IMR-90 (cell line): ENCODE measurements at regions not wholly inside any gene's neighbourhood (a gene's known extent, or its start where the extent isn't known, plus 50 kb on each side); places are given as distances from the start of the nearest gene placed in this dataset.

Source experiments
- ATAC-seq: fragments of 200-7000 bp; cut with Tn5 transposase; 2 replicates; pipeline ENCODE4 v1.9.1; 2020; ENCODE audit warnings: low read depth, mild to moderate bottlenecking, moderate library complexity
- BruUV-seq: library from RNA; stranded (reverse); fragments of 400-500 nt; replicated peaks from 2 replicates; lab custom pipeline; 2021; lab: Mats Ljungman, UMichigan
- CTCF ChIA-PET: fragments of 300-600 bp; formaldehyde crosslinking; extraction: SDS; loops from one replicate; lab custom pipeline; 2021; ENCODE audit warnings: antibody characterized with exemption; lab: Yijun Ruan, JAX
- POLR2A ChIA-PET: fragments of 300-600 bp; sonication (Branson Sonifier 250); formaldehyde crosslinking; loops from one replicate; lab custom pipeline; 2022; ENCODE audit warnings: antibody characterized with exemption; ENCODE audit not compliant: unreplicated experiment; lab: Charles Lee
- DNase-seq: peaks from one replicate; pipeline ENCODE4 v3.0.0; 2013
- H2AFZ ChIP-seq: replicated peaks from 2 replicates; pipeline ENCODE3; 2013; ENCODE audit warnings: low read length, mild to moderate bottlenecking; ENCODE audit not compliant: poor library complexity
- H2AK5ac ChIP-seq: 2 replicates; pipeline ENCODE4 v1.6.1; 2013; ENCODE audit warnings: low read depth, low read length, inconsistent platforms
- H2AK9ac ChIP-seq: replicated peaks from 2 replicates; pipeline ENCODE3; 2013; ENCODE audit warnings: mild to moderate bottlenecking, low read depth, low read length, moderate library complexity; ENCODE audit not compliant: poor library complexity
- H2BK120ac ChIP-seq: 2 replicates; pipeline ENCODE4 v1.6.1; 2013; ENCODE audit warnings: low read depth, low read length, inconsistent platforms
- H2BK15ac ChIP-seq: 3 replicates; pipeline ENCODE4 v1.6.1; 2013; ENCODE audit warnings: low read depth, low read length, inconsistent platforms
- H2BK20ac ChIP-seq: 2 replicates; pipeline ENCODE4 v1.6.1; 2013; ENCODE audit warnings: low read depth, mild to moderate bottlenecking, inconsistent platforms, low read length, moderate library complexity
- H2BK5ac ChIP-seq: 2 replicates; pipeline ENCODE4 v1.6.1; 2013; ENCODE audit warnings: mild to moderate bottlenecking, low read depth, low read length, inconsistent platforms; ENCODE audit not compliant: poor library complexity, severe bottlenecking
- H3K14ac ChIP-seq: replicated peaks from 2 replicates; pipeline ENCODE4 v1.6.1; 2013; ENCODE audit warnings: low read depth, low read length, inconsistent platforms
- H3K18ac ChIP-seq: 2 replicates; pipeline ENCODE4 v1.6.1; 2013; ENCODE audit warnings: low read depth, low read length, control low read depth
- H3K23ac ChIP-seq: 2 replicates; pipeline ENCODE4 v1.6.1; 2013; ENCODE audit warnings: low read depth, low read length, inconsistent platforms
- H3K27ac ChIP-seq: 2 replicates; pipeline ENCODE4 v1.5.1; 2013; ENCODE audit warnings: mild to moderate bottlenecking, control low read depth, low read length; ENCODE audit not compliant: insufficient read depth
- H3K27me3 ChIP-seq: 2 replicates; pipeline ENCODE4 v1.6.1; 2013; ENCODE audit warnings: low read length; ENCODE audit not compliant: control insufficient read depth, insufficient read depth
- H3K36me3 ChIP-seq: 2 replicates; pipeline ENCODE4 v1.6.1; 2013; ENCODE audit warnings: low read length, mixed read lengths; ENCODE audit not compliant: control insufficient read depth, insufficient read depth
- H3K4ac ChIP-seq: 2 replicates; pipeline ENCODE4 v1.6.1; 2013; ENCODE audit warnings: low read depth, low read length, inconsistent platforms
- H3K4me1 ChIP-seq: 2 replicates; pipeline ENCODE4 v1.6.1; 2013; ENCODE audit warnings: low read length, mixed read lengths; ENCODE audit not compliant: control insufficient read depth, insufficient read depth
- H3K4me2 ChIP-seq: 2 replicates; pipeline ENCODE4 v1.6.1; 2013; ENCODE audit warnings: low read depth, mild to moderate bottlenecking, control low read depth, low read length, moderate library complexity
- H3K4me3 ChIP-seq: 2 replicates; pipeline ENCODE4 v1.5.1; 2013; ENCODE audit warnings: low read depth, mild to moderate bottlenecking, control low read depth, low read length, moderate library complexity; ENCODE audit not compliant: insufficient read depth
- H3K56ac ChIP-seq: 2 replicates; pipeline ENCODE4 v1.6.1; 2013; ENCODE audit warnings: low read length, inconsistent platforms; ENCODE audit not compliant: insufficient read depth; ENCODE audit errors: extremely low read depth
- H3K79me1 ChIP-seq, 2 experiments: 2 replicates each; pipeline ENCODE4 v1.6.1; 2013; ENCODE audit warnings: low read length in 2 of 2, inconsistent platforms in 1 of 2, low read depth in 1 of 2
- H3K9ac ChIP-seq: 2 replicates; pipeline ENCODE4 v1.6.1; 2013; ENCODE audit warnings: low read depth, low read length, control low read depth
- H3K9me1 ChIP-seq: 2 replicates; pipeline ENCODE4 v1.6.1; 2013; ENCODE audit warnings: low read length, inconsistent platforms; ENCODE audit not compliant: insufficient read depth
- H3K9me3 ChIP-seq: 2 replicates; pipeline ENCODE4 v1.6.1; 2013; ENCODE audit warnings: low read length; ENCODE audit not compliant: control insufficient read depth, insufficient read depth
- H4K20me1 ChIP-seq: 2 replicates; pipeline ENCODE4 v1.6.1; 2013; ENCODE audit warnings: low read length, inconsistent platforms; ENCODE audit not compliant: insufficient read depth
- H4K5ac ChIP-seq: 2 replicates; pipeline ENCODE4 v1.6.1; 2013; ENCODE audit warnings: mild to moderate bottlenecking, low read depth, low read length, control low read depth
- H4K8ac ChIP-seq, 2 experiments: 2 replicates each; pipeline ENCODE4 v1.6.1; 2013; ENCODE audit warnings: low read depth in 2 of 2, low read length in 2 of 2, control low read depth in 1 of 2, inconsistent platforms in 1 of 2
- H4K91ac ChIP-seq: 2 replicates; pipeline ENCODE4 v1.6.1; 2013; ENCODE audit warnings: low read depth, low read length, inconsistent platforms; ENCODE audit not compliant: insufficient read depth
- BHLHE40 ChIP-seq: fragments of 150-350 bp; IDR thresholded peaks from 2 replicates; pipeline ENCODE4 v1.6.1; 2016; ENCODE audit warnings: mild to moderate bottlenecking, low read depth, low read length
- CEBPB ChIP-seq: IDR thresholded peaks from 2 replicates; pipeline ENCODE4 v1.6.1; 2012; ENCODE audit warnings: low read depth, low read length, improper control_type of control experiment
- MAFK ChIP-seq: IDR thresholded peaks from 2 replicates; pipeline ENCODE4 v1.6.1; 2012; ENCODE audit warnings: low read depth, low read length, improper control_type of control experiment
- MXI1 ChIP-seq: IDR thresholded peaks from 2 replicates; pipeline ENCODE4 v1.6.1; 2012; ENCODE audit warnings: low read depth, mild to moderate bottlenecking, low read length, moderate library complexity, borderline replicate concordance
- NFE2L2 ChIP-seq: fragments of 150-350 bp; IDR thresholded peaks from 2 replicates; pipeline ENCODE4 v1.6.1; 2016; ENCODE audit warnings: low read depth, mild to moderate bottlenecking, low read length
- POLR2A ChIP-seq: IDR thresholded peaks from 2 replicates; pipeline ENCODE4 v1.6.1; 2012; ENCODE audit warnings: mild to moderate bottlenecking, low read depth, low read length
- RAD21 ChIP-seq: IDR thresholded peaks from 2 replicates; pipeline ENCODE4 v1.6.1; 2012; ENCODE audit warnings: low read length, improper control_type of control experiment
- RCOR1 ChIP-seq: IDR thresholded peaks from 2 replicates; pipeline ENCODE4 v1.6.1; 2012; ENCODE audit warnings: mild to moderate bottlenecking, low read length, improper control_type of control experiment; ENCODE audit not compliant: insufficient replicate concordance
- RFX5 ChIP-seq: IDR thresholded peaks from 2 replicates; pipeline ENCODE4 v1.8.0; 2012; ENCODE audit warnings: low read depth, mild to moderate bottlenecking, low read length, moderate library complexity
- WGBS, 2 experiments: methylation state at CpG; one replicate each; pipeline versions ENCODE4 v1.1.5 to v1.1.7; 2013; ENCODE audit warnings: missing lambda C conversion rate in 2 of 2; ENCODE audit not compliant: insufficient read length in 1 of 2; ENCODE audit errors: extremely low coverage in 2 of 2; 5-methylcytosine and 5-hydroxymethylcytosine counted together
- dilution Hi-C: fragments of 300-500 bp; cut with HindIII; formaldehyde crosslinking; loops from one replicate; pipeline ENCODE4 v1.14.3; 2018; ENCODE audit warnings: low sequenced_read_pairs; ENCODE audit not compliant: unreplicated experiment
- in situ Hi-C: fragments of 300-500 bp; cut with MboI; formaldehyde crosslinking; loops from 3 replicates; pipeline ENCODE4 v1.14.3; 2019; ENCODE audit warnings: low sequenced_read_pairs, inconsistent platforms, mixed read lengths
- intact Hi-C: fragments of 100-400 bp; cut with micrococcal nuclease; formaldehyde crosslinking; loops from 2 replicates; pipeline ENCODE4 v1.10.0; 2022
- TF ChIP-seq, protein P1 (sequence below): conservative IDR thresholded peaks from 2 replicates; pipeline ENCODE4 v1.5.1; 2012; ENCODE audit warnings: mild to moderate bottlenecking, low read depth, low read length, improper control_type of control experiment
- TF ChIP-seq, protein P2 (sequence below): fragments of 150-350 bp; IDR thresholded peaks from 2 replicates; pipeline ENCODE4 v1.6.1; 2017; ENCODE audit warnings: mild to moderate bottlenecking, antibody characterized with exemption, low read length, low read depth
- TF ChIP-seq, protein P3 (sequence below): fragments of 150-350 bp; IDR thresholded peaks from 2 replicates; pipeline ENCODE4 v1.6.1; 2016; ENCODE audit warnings: low read depth, mild to moderate bottlenecking, low read length, moderate library complexity, borderline replicate concordance

DNA sequence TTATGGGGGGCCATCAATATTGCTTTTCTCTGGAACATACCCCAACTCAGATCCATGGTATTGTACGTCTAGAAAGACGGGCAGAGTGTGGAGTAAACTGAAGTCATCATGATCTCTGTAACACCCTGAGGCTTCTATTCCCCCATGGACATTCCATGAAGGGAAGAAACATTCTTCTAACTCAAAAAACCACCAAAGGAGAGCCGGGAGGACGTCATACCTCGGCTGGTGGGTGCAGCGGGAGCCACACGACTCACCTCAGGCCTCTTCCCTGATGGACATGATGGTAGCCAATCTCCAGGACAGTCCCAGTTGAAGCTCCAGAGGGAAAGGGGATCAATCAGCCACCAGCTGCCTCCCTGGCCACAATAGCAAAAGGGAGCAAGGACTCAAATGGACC lies 127.3 kb downstream of the MREG start:
- Histone ChIP-seq H3K27ac (no peak overlapping the region), H3K23ac (no peak overlapping the region), H3K79me1 (no peaks in the 10 kb centered on the region), H3K4me1 (no peaks in the 10 kb centered on the region), H2AK5ac (peak overlapping the region; percentile 34), H2AK9ac (no peak overlapping the region), H3K14ac (no peak overlapping the region), H2BK15ac (no peak overlapping the region; the same call in 2 of the 3 replicates), H4K20me1 (no peaks in the 10 kb centered on the region), H3K9me1 (0 out of 2 replicates have a peak, but pooled peaks cover 2% of the 10 kb centered on the region), H3K9ac (no peak overlapping the region), H4K91ac (no peak overlapping the region), H2BK5ac (no peak overlapping the region), H2BK120ac (no peak overlapping the region), H3K56ac (no peak overlapping the region), H3K4me3 (no peak overlapping the region), H3K36me3 (no peaks in the 10 kb centered on the region), H3K9me3 (no peaks in the 10 kb centered on the region), H4K8ac (no peak overlapping the region), H2BK20ac (0 out of 2 replicates have a peak overlapping the region, but pooled peaks have one; percentile 50), H3K4me2 (no peak overlapping the region), H3K18ac (no peak overlapping the region), H4K5ac (no peak overlapping the region), H3K4ac (peak overlapping the region; percentile 37; the same call in 1 of the 2 replicates), H3K27me3 (no peaks in the 10 kb centered on the region), H2AFZ (no peak overlapping the region)
- 100% methylated on average over 2 of the region's 7 CpGs; no CpG with 5 or more reads in 1 of the 2 experiments for WGBS, 2 experiments
- DNase-seq (no peak), ATAC-seq (no peak)
- CTCF ChIA-PET, result no interaction called here
- POLR2A ChIA-PET, result no interaction called here
- TF ChIP-seq POLR2A, result no peak
- TF ChIP-seq NFE2L2, result no peak
- TF ChIP-seq, protein P1, sequence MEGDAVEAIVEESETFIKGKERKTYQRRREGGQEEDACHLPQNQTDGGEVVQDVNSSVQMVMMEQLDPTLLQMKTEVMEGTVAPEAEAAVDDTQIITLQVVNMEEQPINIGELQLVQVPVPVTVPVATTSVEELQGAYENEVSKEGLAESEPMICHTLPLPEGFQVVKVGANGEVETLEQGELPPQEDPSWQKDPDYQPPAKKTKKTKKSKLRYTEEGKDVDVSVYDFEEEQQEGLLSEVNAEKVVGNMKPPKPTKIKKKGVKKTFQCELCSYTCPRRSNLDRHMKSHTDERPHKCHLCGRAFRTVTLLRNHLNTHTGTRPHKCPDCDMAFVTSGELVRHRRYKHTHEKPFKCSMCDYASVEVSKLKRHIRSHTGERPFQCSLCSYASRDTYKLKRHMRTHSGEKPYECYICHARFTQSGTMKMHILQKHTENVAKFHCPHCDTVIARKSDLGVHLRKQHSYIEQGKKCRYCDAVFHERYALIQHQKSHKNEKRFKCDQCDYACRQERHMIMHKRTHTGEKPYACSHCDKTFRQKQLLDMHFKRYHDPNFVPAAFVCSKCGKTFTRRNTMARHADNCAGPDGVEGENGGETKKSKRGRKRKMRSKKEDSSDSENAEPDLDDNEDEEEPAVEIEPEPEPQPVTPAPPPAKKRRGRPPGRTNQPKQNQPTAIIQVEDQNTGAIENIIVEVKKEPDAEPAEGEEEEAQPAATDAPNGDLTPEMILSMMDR, result no peak
- TF ChIP-seq MAFK, result no peak
- TF ChIP-seq RCOR1, result no peak
- no peak for TF ChIP-seq CEBPB
- no peak for TF ChIP-seq RFX5
- TF ChIP-seq, protein P2, sequence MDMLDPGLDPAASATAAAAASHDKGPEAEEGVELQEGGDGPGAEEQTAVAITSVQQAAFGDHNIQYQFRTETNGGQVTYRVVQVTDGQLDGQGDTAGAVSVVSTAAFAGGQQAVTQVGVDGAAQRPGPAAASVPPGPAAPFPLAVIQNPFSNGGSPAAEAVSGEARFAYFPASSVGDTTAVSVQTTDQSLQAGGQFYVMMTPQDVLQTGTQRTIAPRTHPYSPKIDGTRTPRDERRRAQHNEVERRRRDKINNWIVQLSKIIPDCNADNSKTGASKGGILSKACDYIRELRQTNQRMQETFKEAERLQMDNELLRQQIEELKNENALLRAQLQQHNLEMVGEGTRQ, result no peak
- TF ChIP-seq RAD21, result no peak
- TF ChIP-seq, protein P3, sequence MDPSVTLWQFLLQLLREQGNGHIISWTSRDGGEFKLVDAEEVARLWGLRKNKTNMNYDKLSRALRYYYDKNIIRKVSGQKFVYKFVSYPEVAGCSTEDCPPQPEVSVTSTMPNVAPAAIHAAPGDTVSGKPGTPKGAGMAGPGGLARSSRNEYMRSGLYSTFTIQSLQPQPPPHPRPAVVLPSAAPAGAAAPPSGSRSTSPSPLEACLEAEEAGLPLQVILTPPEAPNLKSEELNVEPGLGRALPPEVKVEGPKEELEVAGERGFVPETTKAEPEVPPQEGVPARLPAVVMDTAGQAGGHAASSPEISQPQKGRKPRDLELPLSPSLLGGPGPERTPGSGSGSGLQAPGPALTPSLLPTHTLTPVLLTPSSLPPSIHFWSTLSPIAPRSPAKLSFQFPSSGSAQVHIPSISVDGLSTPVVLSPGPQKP, result no peak
- TF ChIP-seq MXI1, result no peak
- TF ChIP-seq BHLHE40, result no peak
- dilution Hi-C loops (no loop called here), intact Hi-C loops (no loop called here), in situ Hi-C loops (no loop called here)
- no TSS peak for BruUV-seq
